HG02870 (cell line): ENCODE measurements at regions not wholly inside any gene's neighbourhood (a gene's known extent, or its start where the extent isn't known, plus 50 kb on each side); places are given as distances from the start of the nearest gene placed in this dataset.

Experiments used
- ATAC-seq: cut with Tn5 transposase; IDR thresholded peaks from one replicate; pipeline ENCODE4 v1.9.1; 2021; ENCODE audit warnings: mild to moderate bottlenecking, moderate library complexity; ENCODE audit not compliant: unreplicated experiment

GRCh38 chr2:60172801-60173200, 380.7 kb downstream of the BCL11A start:
- no peak for ATAC-seq

GRCh38 chr2:60170272-60170671, 383.2 kb downstream of the BCL11A start:
- ATAC-seq, result no peak

GRCh38 chr2:60168247-60168646, 385.2 kb downstream of the BCL11A start:
- no peak for ATAC-seq

GRCh38 chr2:60167089-60167488, 386.4 kb downstream of the BCL11A start:
- no peak for ATAC-seq

DNA sequence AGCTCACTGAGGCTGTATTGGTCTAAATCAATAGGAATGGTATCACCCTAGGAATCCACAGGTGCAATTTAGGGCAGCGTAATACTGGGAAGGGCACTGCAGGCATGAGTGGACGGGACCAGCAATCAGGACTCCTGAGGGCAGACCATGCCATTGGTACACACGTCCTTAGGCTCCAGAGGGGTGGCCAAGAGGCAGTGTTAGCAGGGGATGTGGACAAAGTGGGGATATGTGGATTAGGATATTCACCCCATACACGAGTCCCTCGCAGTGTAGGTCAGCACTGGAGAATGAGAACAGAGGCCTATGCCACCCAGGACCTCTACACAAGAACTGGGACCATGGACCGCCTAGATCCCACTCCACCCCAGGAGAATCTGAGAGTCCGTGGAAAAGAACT, 389.8 kb downstream of the BCL11A start:
- ATAC-seq, result no peak

GRCh38 chr2:60159519-60159918, 393.9 kb downstream of the BCL11A start:
- no peak for ATAC-seq

DNA sequence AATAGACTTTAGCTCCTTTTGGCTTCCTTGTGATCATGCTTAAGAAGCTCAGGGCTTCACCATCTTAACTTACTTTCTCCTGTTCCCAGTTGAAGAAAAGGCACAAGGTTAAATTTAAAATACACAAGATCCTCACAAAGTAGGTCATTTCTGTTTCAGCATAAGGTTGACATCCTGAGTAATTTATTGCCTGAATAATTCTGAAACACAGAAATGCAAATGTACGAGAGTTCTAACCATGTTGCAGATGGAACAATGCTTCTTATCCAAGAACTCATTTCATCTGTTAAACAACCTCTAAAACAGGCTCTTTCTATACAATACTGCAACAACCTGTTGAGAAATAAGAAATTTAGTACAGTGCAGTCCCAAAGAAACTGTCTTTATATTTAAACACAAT, 395.2 kb downstream of the BCL11A start:
- ATAC-seq, result peak; percentile 92

- ATAC-seq, result no peak
These were observed 396.2 kb downstream of the BCL11A start for GRCh38 chr2:60157283-60157682.

DNA sequence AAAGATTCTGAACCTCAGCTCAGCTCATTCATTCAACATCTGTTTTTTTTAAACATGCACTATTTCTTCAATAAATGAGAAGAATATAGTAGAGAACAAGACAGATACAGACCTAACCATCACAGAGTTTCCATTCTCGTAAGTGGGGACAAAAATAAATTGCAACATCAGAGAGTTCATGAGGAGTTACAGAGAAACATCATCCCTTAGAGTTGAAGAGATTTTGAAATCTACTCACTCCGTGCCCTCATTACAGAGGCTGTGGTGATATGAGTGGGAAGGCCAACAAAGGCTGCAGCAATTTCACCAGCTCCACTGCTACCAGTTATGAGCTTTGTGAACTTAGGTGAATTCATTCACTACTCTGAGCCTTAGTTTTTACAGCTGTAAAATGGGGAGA, 399.3 kb downstream of the BCL11A start:
- no peak for ATAC-seq

DNA sequence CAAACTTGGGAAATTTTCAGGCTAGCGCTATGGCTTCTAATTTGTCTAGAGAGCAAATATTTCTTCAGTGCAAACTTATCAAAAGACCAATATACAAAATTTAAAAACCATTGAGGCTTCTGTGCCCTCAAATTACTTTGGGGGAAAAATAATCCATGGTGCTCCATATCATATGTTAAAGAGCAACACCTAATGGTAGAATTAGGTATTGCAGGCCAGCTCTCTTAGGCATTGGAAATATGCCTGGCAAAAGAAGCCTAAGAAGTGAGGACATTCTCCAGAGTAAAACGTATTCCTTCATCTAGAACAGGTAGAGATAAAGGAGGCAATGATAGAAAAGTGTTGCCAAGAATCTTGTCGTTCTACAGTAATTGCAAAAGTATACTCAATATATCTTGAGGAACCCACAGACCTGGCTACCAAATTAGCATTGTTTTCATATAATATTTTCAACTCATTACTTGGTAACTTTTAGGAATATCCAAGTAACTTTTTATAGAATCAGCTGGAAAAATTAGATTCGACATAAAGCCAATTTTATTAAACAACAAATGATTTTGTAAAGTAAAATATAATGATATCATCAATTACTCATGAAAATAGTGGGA, 401.1 kb downstream of the BCL11A start:
- no peak for ATAC-seq

GRCh38 chr2:60149176-60149575, 404.3 kb downstream of the BCL11A start:
- peak; percentile 35 for ATAC-seq

GRCh38 chr2:60148716-60149115, 404.7 kb downstream of the BCL11A start:
- peak; percentile 91 for ATAC-seq

- ATAC-seq, result no peak
These were observed 413.3 kb downstream of the BCL11A start for GRCh38 chr2:60140185-60140584.

DNA sequence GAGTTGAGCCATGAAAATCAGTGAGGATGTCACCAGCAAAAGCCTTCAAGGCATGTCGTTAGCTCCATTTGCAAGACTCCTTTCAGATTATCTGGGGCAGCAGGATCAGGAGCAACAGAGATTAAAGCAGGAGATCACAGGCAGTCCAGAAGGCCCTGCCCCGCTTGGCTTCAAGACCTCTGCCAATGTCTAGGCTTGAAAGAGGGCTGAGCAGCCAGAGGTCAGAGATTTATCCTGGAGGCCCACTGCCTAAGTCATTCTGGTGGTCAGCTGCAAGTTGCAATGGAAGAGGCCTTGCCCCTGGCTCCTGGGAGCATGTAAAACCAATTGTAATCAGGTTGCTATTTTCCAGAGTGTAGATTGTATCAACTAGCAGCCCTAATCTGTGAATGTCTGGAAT, 416.5 kb downstream of the BCL11A start:
- ATAC-seq, result no peak

DNA sequence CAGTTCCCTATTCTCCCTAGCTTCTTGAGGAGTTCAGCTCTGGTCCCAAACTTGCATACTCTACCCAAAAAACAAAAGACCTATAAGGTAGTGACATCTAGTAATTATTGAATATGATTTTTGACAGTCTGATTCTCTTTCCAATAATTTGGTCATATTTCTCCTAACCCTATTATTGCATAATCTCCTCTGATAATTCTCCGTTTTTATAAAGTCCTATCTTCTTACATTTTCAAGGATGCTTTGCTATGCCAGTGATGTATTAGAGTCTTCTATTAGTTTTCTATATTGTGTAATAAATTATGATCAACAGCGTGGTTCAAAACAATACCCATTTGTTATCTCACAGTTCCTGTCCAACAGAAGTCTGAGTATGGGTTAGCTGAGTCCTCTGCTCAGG, 426.3 kb downstream of the BCL11A start:
- no peak for ATAC-seq

- no peak for ATAC-seq
These were observed 427.6 kb downstream of the BCL11A start for GRCh38 chr2:60125611-60126426.

- ATAC-seq, result no peak
These were observed 433.7 kb downstream of the BCL11A start for GRCh38 chr2:60119778-60120177.

DNA sequence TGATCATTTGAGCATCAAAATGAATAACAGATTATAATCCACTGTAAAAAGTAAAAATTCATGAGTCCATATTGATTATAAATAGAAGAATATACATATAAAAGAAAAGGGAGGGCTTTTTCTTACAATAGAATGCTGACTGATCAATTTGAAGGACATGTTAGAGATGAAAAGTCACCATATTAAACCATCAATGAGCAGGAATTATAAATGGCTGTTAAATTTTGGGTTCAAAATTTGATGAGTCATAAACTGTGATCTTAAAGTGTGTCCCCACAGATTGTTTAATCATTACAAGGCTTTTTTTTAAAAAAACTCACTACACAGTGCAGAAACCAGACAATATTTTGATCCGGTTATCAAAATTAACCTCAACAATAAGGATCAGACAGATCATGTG, 434.5 kb downstream of the BCL11A start:
- no peak for ATAC-seq

GRCh38 chr2:60118061-60118460, 435.4 kb downstream of the BCL11A start:
- ATAC-seq, result no peak

DNA sequence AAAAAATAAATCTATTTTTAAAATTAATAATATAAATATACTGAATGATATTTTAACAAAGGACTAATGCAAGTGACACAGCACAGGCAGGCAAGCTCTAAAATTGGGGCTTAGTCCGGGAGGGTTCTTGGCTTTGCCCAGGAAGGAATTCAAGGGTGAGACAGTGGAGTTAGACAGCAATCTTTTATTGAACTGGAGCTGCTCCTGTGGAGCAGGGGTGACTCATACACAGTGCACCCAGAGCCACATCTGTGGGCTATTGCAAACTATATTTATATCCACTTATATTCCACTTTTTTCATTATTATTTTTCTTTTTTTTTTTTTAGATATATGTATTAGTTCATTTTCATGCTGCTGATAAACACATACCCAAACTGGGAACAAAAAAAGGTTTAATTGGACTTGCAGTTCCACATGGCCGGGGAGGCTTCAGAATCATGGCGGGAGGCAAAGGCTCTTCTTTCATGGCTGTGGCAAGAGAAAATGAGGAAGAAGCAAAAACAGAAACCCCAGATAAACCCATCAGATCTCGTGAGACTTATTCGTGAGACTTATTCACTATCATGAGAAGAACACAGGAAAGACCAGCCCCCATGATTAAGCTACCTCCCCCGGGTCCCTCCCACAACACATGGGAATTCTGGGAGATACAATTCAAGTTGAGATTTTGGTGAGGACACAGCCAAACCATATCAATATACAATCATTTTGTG, 437.1 kb downstream of the BCL11A start:
- ATAC-seq, result no peak

DNA sequence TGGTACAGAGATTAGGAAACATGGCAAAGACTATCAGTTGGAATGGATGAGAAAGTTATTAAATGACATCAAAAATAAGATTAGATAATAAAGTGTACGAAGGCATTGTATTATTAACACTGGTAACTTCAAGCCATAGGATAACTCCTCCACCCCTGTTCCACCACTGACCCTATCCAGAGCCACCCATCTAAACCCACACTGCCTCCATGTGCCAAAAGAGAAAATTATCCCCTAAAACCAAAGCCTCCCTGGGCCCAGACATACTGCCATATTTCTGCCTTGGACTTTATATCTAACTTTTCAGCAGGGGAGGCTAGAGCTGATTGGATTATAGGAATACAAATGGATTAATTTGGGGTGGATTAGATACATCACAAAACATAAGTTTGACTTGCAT, 443.7 kb downstream of the BCL11A start:
- no peak for ATAC-seq
